GM19372 (cell line): ENCODE measurements at regions not wholly inside any gene's neighbourhood (a gene's known extent, or its start where the extent isn't known, plus 50 kb on each side); places are given as distances from the start of the nearest gene placed in this dataset.

Source experiments
- ATAC-seq: cut with Tn5 transposase; IDR thresholded peaks from one replicate; pipeline ENCODE4 v1.9.1; 2021; ENCODE audit warnings: mild to moderate bottlenecking, low read depth, moderate library complexity; ENCODE audit not compliant: unreplicated experiment

DNA sequence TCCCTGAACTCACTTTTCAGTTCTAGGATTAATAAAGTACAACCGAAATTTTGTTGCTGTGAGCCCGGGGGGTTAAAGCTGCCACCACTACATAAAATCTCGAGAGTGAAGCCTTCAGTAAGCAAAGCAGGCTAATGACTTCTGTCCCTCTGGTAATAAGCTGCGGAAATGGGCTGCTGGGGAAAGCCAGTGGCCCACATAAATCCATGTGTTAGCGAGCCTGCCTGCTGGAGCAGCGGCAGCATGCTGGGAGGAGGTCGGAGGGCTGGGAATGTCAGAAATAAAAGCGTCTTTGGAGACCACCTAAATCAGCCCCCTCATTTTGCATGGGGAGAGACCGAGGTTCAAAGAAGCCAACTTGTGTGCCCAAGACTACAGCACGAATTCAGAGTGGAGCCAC, 371.7 kb downstream of the TNS1 start:
- ATAC-seq: no peak

DNA sequence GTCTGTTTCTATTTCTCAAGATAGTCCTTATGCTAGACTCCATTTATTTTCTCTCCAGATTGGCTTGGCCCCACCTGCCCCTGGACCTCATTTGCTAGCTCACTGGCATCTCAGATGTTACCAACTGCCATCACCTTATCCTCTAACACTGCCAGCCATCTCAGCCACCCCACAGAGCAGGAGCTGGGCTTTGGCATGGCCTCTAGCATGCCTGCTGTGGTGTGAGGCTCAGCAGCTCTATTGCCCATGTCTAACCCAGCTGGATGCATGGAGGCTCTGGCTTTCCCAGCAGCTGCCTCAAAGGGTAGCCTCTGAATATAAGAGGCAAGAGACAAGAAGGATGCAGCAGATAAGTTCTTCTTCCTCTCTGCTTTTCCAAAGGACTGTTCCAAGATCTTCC, 373.4 kb downstream of the TNS1 start:
- ATAC-seq: no peak

DNA sequence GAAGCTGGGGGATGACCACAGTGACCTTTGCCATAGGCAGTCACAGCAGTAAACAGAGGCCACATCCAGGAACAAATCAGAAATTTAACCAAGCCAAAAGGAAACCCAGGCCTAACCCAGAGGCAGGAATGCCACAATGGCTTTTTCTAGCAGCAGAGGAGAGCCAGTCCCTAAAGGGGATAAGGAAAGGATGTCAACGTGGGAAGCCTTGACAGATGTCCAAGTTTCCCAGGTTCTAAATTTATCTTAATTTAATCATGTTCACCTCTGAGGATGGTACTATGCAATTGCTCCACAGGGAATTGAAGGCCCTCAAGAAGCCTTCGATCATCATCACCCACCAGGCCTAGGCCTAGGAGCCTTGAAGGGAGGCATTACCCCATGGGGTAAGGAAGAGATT, 374.7 kb downstream of the TNS1 start:
- ATAC-seq: no peak

DNA sequence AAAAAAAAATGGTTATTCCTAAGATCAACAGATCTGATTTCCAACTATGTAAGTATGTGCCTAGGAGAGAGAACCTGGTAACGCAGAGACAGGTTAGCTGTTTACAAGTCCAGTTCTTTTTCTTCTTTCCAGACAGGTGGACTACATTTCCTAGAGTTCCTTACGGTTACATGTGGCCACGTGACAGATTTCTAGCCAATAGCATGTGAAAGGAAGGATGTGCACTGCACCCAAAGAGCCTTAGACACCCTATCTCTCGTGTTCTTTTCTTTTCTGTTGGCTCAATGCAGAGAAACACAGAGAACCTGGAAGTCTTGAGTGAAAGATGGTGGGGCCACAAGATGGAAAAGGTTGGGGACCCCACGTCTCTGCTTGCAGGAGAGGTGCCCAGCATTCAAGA, 375.9 kb downstream of the TNS1 start:
- ATAC-seq: no peak

DNA sequence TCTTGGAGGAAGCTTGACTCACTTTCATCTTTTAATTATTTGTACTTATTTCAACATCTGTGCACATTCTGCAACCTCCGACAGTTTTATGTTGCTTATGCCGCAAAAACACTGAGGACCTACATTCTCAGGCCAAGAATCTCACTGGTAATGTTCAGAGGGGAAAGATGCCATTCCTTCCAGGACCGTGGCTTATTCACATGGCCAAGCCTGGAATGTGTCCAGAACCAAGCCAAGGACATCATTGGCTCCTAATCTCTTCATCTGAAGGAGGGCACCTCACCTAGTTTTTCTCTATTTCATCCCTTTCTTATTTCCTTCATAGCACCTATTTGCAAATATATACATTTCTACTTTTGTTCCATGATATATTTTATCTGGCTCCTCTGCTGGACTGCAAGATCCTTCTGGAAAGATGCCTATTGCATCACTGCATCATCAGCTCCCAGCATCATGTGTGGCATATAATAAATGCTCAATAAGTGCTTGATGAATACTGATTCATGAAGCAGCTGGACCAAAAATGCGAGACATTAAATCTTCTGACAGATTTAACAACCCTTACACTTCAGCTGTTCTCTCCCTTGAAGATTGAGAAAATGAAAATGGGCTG, 377.1 kb downstream of the TNS1 start:
- ATAC-seq: no peak

DNA sequence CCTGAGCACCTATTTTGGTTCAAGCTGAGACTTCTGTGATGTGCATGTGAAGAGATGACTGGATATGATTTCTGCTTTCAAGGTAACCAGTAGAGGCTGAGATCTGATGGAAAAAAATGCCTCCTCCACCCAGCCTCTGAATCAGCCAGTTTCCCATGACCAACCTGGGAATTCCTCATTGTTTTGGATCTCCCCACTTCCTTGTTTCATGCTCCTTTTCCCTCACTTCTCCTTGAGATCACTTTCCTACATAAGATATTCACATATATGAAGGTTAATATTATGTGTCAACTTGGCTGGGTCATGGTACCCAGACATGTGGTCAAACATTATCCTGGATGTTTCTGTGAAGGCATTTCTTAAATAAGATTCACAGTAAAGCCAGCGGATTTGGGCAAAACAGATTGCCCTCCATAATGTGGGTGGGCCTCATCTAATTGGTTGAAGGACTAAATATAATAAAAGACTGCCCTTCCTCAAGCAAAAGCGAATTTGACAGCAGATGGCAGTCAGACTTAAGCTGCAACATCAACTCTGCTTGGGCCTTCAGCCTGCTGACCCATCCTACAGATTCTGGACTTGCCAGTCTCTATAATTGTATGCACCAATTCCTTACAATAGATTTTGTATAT, 379.4 kb downstream of the TNS1 start:
- no peak for ATAC-seq

DNA sequence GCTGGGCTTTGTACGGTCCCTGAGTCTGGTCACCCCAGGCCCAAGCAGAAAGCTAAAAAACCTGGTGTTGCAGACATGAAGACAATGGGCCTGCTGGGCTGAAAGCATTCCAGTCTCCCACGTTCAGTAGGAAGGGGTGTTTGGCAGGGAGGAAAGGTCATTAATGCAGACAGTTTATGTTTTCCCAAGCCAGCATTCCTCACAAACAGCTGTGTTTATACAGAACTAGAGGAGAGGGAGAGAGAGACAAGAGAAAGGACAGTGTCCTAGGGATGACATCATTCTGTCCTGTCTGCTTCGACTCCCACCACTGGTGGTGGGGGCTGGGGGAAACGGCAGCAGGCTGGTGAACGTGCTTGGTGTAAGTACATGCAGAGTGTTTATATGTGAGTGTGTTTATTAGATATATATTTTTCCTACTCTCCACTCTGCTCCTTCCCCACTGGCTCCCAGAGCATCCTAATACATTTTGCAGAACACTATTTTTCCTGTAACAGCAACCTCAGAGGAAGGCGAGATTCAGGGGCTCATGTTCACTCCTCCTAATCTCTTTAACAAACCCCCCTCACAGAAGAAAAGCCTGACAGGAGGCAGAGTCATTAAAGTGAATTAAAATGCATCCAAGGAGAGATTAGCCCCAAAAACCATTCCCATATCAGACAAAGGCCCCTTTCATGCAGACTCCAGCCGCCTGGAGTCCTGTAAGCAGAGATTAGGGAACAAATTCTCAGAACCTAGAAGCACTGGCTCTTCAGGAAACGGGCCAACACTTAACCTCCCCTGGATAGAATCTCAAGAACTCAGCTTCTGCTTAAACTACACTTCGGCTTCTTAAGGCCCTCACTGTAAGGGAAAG, 380.4 kb downstream of the TNS1 start:
- no peak for ATAC-seq

DNA sequence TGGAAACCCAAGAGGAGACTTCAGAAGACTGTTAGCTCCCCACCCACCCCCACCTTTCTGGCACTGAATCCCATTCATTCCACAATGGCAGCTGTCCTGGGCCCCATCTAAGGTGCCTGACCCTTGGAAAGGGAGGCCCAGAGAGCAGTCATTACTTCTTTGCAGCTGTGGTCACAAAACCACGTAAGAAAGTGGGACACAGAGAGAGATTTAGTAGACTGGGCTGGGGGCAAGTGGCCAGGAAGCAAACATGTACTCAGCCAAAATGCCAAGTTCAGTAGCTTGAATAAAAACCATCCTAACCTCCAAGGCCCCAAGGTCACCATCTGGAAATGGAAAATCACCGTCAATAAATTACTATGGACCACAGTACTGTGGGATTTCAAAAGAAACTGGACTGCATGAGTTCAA, 381.4 kb downstream of the TNS1 start:
- no peak for ATAC-seq

DNA sequence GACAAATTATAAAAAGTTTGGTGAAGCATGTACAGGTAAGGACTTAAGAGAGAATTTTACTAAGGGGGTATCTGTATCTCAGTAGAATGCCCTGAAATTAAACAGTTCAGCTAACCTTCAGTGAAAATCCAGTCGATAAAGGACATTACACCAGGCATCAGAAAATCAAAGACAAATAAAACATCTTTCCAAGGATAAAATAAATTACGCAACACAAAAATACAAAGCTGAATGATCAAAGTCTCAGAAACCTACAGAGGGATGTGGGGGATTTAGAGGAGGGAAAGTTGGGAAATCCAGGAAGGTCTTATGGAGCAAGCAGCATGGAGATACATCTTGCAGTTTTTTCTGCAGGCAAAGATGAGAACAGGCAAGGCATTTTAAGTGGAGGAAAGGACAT, 384.1 kb downstream of the TNS1 start:
- no peak for ATAC-seq

DNA sequence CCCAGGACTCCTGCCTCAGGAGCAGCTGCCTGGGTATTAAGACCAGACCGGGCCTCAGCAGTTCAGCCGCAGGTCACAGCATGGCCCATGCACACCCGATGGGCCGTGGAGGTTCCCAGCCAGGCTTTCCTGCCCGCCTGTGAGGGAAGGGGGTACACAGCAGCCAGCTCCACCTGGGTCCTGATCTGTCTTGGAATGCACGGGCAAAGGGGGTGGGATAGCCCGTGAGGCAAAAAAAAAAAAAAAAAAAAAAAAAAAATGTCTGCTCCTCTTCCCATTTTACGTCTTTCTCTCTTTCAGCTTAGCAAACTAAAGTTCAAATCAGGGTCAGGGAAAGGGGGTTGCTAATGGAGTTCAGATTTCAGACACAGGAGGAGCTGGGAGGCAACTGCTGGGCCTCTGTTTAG, 385.2 kb downstream of the TNS1 start:
- no peak for ATAC-seq

DNA sequence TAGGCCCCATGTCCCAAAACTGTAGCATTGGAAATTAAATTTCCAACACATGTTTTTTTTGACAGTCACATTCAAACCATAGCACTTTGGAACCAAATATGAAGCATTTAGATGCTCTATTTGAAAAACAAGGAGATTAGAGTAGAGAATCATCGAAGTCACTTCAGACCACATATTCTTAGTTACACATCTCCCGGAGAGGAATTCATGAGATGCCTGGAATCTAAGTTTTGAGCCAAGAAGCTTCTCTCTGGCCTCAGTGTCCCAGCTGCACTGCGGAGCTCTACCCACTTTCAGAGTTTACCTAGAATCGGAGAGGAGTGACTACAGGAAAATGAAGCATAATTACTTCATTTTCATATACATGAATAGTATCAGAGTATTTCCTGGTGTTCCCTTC, 385.9 kb downstream of the TNS1 start:
- no peak for ATAC-seq

DNA sequence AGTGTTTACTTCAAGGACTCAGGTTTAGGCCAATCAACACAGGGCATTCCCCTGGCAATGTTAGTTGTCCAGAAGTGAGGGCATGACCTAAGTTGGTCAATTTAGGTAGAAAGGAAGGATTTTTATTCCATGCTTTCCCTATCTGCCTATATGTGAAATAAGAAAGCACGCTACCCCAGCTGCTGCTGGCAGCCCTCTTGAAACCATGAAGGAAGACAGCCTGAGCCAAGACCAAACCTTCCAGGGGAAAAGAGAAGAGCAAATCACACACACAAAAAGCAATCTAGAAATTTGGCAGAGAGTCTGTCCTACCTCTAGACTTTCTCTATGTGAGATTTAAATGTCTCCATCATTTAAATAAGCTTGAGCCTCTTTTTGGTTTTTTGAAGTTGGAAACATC, 387.6 kb downstream of the TNS1 start:
- no peak for ATAC-seq

DNA sequence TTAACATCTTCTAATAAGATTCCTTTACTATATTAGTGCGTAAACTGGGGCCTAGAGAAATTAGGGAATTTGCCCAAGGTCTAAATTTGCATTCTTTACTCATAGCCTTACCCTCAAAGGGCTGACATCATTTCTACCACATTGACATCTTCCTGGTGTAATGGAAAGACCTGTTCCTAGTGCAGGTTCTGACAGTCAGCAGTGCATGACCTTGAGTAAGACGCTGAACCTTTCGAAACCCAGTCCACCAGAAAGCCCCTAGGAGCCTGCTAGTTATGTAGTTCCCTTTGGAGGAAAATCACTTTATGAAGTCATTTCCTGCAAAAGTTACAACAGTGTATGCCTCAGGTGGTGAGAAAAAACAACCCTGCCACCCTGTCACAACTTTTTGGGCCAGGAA, 388.3 kb downstream of the TNS1 start:
- no peak for ATAC-seq

DNA sequence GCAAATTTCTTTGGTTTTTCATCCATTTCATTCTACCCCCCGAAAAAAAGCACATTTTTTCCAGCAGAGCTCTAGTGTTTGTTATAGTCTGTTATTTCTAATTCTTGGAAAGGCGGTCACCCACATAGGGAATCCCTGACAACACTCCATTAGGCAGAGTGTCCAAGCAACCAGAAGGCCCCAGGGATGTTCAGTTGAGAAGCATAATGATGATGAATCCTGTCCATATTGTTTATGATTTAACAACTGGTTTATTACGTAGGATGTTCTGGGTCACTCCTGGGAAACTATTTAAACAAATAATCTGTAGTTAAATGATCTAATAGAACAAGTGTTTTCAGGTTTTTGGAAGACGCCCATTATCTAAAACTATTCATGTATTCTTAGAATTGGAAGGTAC, 388.7 kb downstream of the TNS1 start:
- no peak for ATAC-seq

DNA sequence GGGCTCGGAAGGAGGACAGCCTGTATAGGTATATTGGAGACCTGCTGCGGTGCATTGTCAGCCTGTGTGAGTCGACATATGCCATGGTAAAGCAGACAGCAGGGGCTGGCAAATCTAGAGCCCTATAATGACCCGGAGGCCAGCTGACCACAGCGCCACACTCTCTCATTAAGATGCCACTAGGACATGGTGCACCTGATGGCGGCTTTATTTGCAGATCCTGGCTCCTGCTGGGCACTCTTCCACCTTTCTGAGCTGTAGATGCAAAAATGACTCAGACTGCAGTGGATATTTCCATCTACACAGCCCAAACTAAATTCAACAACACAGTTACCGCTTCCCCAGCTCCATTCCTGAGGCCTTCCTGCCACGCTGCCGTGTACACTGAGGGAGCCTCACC, 389.9 kb downstream of the TNS1 start:
- no peak for ATAC-seq

DNA sequence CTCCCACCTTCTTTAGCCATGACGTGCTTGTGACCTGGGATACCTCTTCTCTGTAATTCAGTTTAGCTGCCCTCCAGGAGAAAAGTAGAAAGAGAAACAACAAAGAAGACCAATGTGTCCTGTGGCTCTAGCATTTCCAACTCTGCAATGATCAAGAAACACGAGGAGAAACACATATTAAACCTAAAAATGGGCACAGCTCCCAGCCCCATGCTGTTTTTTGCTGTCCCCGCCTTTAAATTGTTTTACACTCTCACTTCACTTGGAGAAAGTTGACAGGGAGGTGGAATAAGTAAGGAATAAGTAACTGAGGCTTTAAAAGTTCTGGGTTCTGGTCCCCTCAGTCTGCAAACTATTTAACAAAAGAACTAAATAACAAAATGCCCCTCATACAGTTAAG, 390.6 kb downstream of the TNS1 start:
- ATAC-seq: no peak

DNA sequence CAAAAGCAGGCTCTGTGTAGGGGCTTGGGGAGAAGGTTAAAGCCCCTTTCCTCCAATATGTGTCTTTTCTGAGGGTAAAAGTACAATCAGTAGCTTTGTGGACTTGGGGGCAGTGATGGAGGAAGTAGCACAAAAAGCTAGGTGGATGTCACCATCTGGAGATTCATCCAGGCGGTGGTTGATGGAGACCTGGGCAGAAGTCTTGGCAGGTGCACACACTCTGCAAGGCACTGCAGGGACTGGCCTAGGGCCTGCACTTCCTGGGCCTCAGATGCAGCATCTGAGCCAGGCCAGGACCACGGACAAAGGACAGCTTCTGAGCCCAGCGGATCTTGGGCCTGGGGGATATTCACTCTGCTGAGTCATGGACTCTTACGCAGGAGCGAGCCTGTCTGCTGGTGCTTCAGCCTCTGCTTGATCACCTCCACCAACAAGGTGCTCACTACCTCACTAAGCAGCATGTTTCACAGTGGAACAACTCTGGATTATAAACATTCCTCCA, 391.1 kb downstream of the TNS1 start:
- no peak for ATAC-seq

DNA sequence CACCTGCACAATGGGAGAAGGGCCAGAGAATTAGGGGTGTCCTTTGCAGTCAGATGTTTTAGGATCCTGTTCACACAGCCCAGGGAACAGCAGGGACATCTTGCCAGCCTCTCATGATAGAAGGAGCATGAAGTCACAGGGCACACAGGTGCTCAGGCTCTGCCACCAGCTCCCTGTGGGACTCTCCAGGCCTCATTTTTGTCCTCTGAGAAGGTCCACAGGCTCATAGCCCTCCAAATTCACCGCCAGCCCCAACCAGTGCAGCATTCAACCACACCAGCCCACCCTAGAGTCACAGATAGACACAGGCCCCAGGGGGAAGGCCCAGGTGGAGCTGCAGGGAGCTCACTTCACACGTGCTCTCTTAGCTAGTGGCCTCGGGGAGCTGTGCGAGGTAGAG, 391.7 kb downstream of the TNS1 start:
- no peak for ATAC-seq

DNA sequence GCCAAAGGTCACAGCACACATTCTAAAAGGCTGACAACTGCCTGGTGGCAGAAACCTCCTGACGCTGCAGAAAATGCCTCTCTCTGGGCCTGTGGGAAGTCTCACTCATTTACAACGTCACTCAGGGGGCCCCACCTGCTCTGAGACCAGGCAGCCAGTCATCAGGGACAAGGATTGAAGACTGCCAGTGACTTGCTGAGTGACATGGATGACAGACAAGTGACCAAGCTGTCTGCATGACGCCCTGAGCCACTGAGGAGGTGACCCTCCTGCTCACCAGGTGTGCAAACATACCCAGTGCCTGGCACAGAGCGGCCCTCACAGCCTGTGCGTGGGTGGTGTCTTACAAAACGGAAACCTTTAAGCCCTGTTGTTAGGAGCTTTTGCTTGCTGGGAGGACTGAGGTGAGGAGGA, 392.4 kb downstream of the TNS1 start:
- peak; percentile 86 for ATAC-seq

DNA sequence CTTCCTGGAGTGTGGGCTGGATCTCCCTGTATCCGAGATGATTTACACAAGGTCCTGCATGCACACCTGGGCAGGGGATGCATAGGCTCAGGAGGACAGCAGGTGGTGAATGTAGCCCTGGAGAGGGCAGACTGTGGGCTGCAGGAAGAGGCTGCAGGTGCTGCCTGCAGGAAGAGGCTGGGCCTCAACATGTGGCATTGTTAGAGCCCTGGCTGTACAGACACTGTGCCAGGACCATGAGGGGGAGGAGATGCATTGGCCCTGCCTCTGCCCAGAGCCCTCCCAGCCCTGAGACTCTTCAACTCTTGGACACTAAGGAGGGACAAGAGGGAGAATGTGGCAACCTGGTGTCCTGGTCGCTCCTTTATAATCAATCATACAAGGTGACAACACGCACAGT, 392.8 kb downstream of the TNS1 start:
- ATAC-seq: peak; percentile 1

DNA sequence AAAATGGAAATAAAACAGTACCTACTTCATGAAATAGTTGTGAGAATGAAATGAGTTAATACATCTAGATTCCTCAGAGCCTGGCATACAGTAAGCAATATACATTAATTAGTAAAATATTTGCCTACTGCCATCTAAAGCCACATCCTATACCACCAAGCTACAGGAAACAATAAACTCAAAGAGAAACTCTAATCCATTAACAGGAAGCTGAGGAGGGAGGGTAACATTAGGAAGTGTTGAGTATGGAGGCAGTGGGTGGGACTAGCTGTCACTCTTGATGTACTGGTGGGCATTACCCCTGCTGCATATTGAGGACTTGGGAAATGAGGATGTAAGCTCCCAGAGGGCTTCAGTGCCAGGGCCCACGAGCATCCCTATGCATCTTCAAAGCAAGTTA, 396.5 kb downstream of the TNS1 start:
- ATAC-seq: no peak
